HepG2 (cell line): ENCODE measurements at regions not wholly inside any gene's neighbourhood (a gene's known extent, or its start where the extent isn't known, plus 50 kb on each side); places are given as distances from the start of the nearest gene placed in this dataset.

Experiments
- ATAC-seq: fragments of 200-7000 bp; cut with Tn5 transposase; 3 replicates; pipeline ENCODE4 v1.9.1; 2020; ENCODE audit warnings: mild to moderate bottlenecking, moderate library complexity
- BruUV-seq: library from RNA; stranded (reverse); fragments of 400-500 nt; replicated peaks from 2 replicates; lab custom pipeline; 2021; lab: Mats Ljungman, UMichigan
- CTCF ChIA-PET: fragments of 300-600 bp; formaldehyde crosslinking; extraction: SDS; loops from one replicate; lab custom pipeline; 2021; ENCODE audit warnings: low total read pairs, inconsistent platforms, low intra/inter-chr PET ratio; lab: Yijun Ruan, JAX
- POLR2A ChIA-PET: fragments of 350-600 bp; sonication (Branson Sonifier 250); formaldehyde crosslinking; loops from one replicate; lab custom pipeline; 2020; ENCODE audit warnings: antibody characterized with exemption, inconsistent platforms; lab: Yijun Ruan, JAX
- DNase-seq: peaks from one replicate; pipeline ENCODE4 v3.0.0-alpha.2; 2015; ENCODE audit warnings: low spot score
- FAIRE-seq: peaks from 3 replicates; lab custom pipeline; 2011; peaks lifted over from hg19 to GRCh38; lab: Jason Lieb, UNC
- H2AFZ ChIP-seq: one replicate; pipeline ENCODE4 v1.6.1; 2011; ENCODE audit warnings: low read length, inconsistent platforms
- H3K27ac ChIP-seq: fragments of 300-600 bp; 3 replicates; pipeline ENCODE4 v1.8.0; 2011; ENCODE audit warnings: mixed run types, mild to moderate bottlenecking, mixed read lengths, low read length, inconsistent platforms; ENCODE audit not compliant: insufficient read depth; ENCODE audit errors: extremely low read length
- H3K27me3 ChIP-seq, 2 experiments: fragments of 200-600 bp in 1 of 2; 2 replicates in 1 of 2; 3 replicates in 1 of 2; pipeline versions ENCODE4 v1.6.0 to v1.8.0; 2011; ENCODE audit warnings: low read length in 2 of 2, mild to moderate bottlenecking in 2 of 2, moderate library complexity in 2 of 2, inconsistent platforms in 1 of 2; ENCODE audit not compliant: insufficient read depth in 2 of 2, control insufficient read depth in 1 of 2
- H3K36me3 ChIP-seq, 2 experiments: fragments of 200-600 bp in 1 of 2; replicated peaks in 1 of 2; 2 replicates in 1 of 2; 3 replicates in 1 of 2; pipeline versions ENCODE4 v1.5.1 to v1.8.0; 2011; ENCODE audit warnings: low read length in 2 of 2, inconsistent platforms in 1 of 2; ENCODE audit not compliant: insufficient read depth in 2 of 2, control insufficient read depth in 1 of 2
- H3K4me1 ChIP-seq: 2 replicates; pipeline ENCODE4 v1.5.1; 2012; ENCODE audit warnings: low read length, inconsistent platforms; ENCODE audit not compliant: insufficient read depth
- H3K4me2 ChIP-seq: 2 replicates; pipeline ENCODE4 v1.6.0; 2011; ENCODE audit warnings: low read depth, low read length, inconsistent platforms
- H3K4me3 ChIP-seq, 3 experiments: fragments of 200-600 bp in 1 of 3; sonication (generic), shearing (Covaris generic) in 1 of 3; replicated peaks in 1 of 3; 2 replicates each; pipeline ENCODE4 v1.5.1; 2011 to 2016; ENCODE audit warnings: low read length in 3 of 3, inconsistent platforms in 2 of 3, low read depth in 2 of 3, mild to moderate bottlenecking in 2 of 3, control low read depth in 1 of 3, mixed read lengths in 1 of 3; ENCODE audit not compliant: insufficient read depth in 1 of 3
- H3K79me2 ChIP-seq: one replicate; pipeline ENCODE4 v1.6.1; 2011; ENCODE audit warnings: low read length, inconsistent platforms; ENCODE audit not compliant: insufficient read depth
- H3K9ac ChIP-seq: 2 replicates; pipeline ENCODE4 v1.6.0; 2011; ENCODE audit warnings: mild to moderate bottlenecking, low read depth, low read length, inconsistent platforms; ENCODE audit not compliant: insufficient read depth
- H3K9me3 ChIP-seq: 2 replicates; pipeline ENCODE4 v1.5.1; 2012; ENCODE audit warnings: mild to moderate bottlenecking, low read length
- H4K20me1 ChIP-seq: 2 replicates; pipeline ENCODE4 v1.6.0; 2011; ENCODE audit warnings: inconsistent platforms, mild to moderate bottlenecking, low read length, moderate library complexity; ENCODE audit not compliant: insufficient read depth
- CREB1 ChIP-seq, 2 experiments: fragments of 450-650 bp in 1 of 2; IDR thresholded peaks; 2 replicates each; pipeline ENCODE4 v1.6.1; 2016 to 2017; ENCODE audit warnings: control low read depth in 1 of 2, mild to moderate bottlenecking in 1 of 2, missing compliant biosample characterization in 1 of 2, missing genetic modification characterization in 1 of 2
- NAIF1 ChIP-seq: sonication (generic); formaldehyde crosslinking; IDR thresholded peaks from 2 replicates; pipeline ENCODE4 v1.5.0; 2020; ENCODE audit warnings: mild to moderate bottlenecking, missing genetic modification reagents, borderline replicate concordance
- RCOR2 ChIP-seq: IDR thresholded peaks from 2 replicates; pipeline ENCODE4 v1.6.1; 2016; ENCODE audit warnings: missing biosample characterization, missing genetic modification reagents
- RNF2 ChIP-seq: fragments of 450-650 bp; conservative IDR thresholded peaks from 2 replicates; pipeline ENCODE4 v1.6.1; 2016; ENCODE audit warnings: low read depth
- SP140L ChIP-seq: sonication (generic); formaldehyde crosslinking; IDR thresholded peaks from 2 replicates; pipeline ENCODE4 v1.4.0; 2020; ENCODE audit warnings: missing genetic modification reagents, borderline replicate concordance
- TARDBP ChIP-seq: sonication (generic); formaldehyde crosslinking; IDR thresholded peaks from 2 replicates; pipeline ENCODE4 v1.8.0; 2022; ENCODE audit warnings: mild to moderate bottlenecking, missing genetic modification reagents
- TBL1XR1 ChIP-seq: fragments of 150-350 bp; IDR thresholded peaks from 2 replicates; pipeline ENCODE4 v1.6.1; 2014; ENCODE audit warnings: borderline replicate concordance, low read length; ENCODE audit not compliant: partially characterized antibody
- ZFP36L2 ChIP-seq: sonication (generic); formaldehyde crosslinking; IDR thresholded peaks from 2 replicates; pipeline ENCODE4 v1.4.0; 2020; ENCODE audit warnings: missing genetic modification reagents
- ZNF34 ChIP-seq: sonication (generic); formaldehyde crosslinking; IDR thresholded peaks from 2 replicates; pipeline ENCODE4 v1.4.0; 2020; ENCODE audit warnings: mild to moderate bottlenecking, missing genetic modification reagents, borderline replicate concordance
- WGBS: methylation state at CpG from one replicate; pipeline ENCODE4 v1.1.6; 2017; ENCODE audit warnings: low lambda C conversion rate; 5-methylcytosine and 5-hydroxymethylcytosine counted together
- in situ Hi-C: cut with HindIII; loops from 2 replicates; pipeline ENCODE4 v1.10.0; 2017; ENCODE audit warnings: low pct_unique_long_range_greater_than_20kb; ENCODE audit not compliant: extremely low pct_ligation_motif_present
- intact Hi-C: fragments of 100-400 bp; cut with micrococcal nuclease; formaldehyde crosslinking; loops from one replicate; pipeline ENCODE4 v1.10.0; 2022; ENCODE audit not compliant: unreplicated experiment
- TF ChIP-seq, protein P1 (sequence below): sonication (generic); formaldehyde crosslinking; IDR thresholded peaks from 2 replicates; pipeline ENCODE4 v1.4.0; 2020; ENCODE audit warnings: missing genetic modification reagents
- TF ChIP-seq, protein P2 (sequence below): sonication (generic); formaldehyde crosslinking; IDR thresholded peaks from 2 replicates; pipeline ENCODE4 v1.5.1; 2020; ENCODE audit warnings: missing genetic modification reagents, mild to moderate bottlenecking, borderline replicate concordance
- TF ChIP-seq, protein P3 (sequence below): sonication (generic); formaldehyde crosslinking; IDR thresholded peaks from 2 replicates; pipeline ENCODE4 v1.4.0; 2020; ENCODE audit warnings: mild to moderate bottlenecking, low read depth, missing genetic modification reagents

DNA sequence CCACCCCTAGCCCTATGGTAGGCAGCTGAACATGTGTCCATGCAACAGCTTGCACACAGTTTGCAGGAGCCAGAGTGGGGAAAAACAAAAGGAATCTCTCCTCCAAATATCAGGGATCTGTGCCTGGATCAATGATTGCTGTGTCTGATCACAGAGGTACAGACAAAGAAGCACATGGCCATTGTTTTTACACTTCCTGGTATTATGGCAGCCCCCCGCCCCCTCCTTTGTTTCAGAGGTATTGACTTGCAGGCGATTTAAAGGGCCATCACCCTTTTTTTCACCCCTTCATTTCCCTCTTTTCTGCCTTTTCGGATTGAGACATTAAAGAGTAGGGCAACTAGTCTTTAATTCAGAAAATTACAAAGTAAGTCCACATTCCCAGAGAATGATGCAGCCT, 453.0 kb upstream of the LUZP2 start (continued):
- TF ChIP-seq, protein P1, sequence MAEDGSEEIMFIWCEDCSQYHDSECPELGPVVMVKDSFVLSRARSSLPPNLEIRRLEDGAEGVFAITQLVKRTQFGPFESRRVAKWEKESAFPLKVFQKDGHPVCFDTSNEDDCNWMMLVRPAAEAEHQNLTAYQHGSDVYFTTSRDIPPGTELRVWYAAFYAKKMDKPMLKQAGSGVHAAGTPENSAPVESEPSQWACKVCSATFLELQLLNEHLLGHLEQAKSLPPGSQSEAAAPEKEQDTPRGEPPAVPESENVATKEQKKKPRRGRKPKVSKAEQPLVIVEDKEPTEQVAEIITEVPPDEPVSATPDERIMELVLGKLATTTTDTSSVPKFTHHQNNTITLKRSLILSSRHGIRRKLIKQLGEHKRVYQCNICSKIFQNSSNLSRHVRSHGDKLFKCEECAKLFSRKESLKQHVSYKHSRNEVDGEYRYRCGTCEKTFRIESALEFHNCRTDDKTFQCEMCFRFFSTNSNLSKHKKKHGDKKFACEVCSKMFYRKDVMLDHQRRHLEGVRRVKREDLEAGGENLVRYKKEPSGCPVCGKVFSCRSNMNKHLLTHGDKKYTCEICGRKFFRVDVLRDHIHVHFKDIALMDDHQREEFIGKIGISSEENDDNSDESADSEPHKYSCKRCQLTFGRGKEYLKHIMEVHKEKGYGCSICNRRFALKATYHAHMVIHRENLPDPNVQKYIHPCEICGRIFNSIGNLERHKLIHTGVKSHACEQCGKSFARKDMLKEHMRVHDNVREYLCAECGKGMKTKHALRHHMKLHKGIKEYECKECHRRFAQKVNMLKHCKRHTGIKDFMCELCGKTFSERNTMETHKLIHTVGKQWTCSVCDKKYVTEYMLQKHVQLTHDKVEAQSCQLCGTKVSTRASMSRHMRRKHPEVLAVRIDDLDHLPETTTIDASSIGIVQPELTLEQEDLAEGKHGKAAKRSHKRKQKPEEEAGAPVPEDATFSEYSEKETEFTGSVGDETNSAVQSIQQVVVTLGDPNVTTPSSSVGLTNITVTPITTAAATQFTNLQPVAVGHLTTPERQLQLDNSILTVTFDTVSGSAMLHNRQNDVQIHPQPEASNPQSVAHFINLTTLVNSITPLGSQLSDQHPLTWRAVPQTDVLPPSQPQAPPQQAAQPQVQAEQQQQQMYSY (CRISPR knock-in tag), result no peak
- TF ChIP-seq ZFP36L2 (CRISPR knock-in tag), result no peak
- TF ChIP-seq, all 625 proteins: peak for 0

DNA sequence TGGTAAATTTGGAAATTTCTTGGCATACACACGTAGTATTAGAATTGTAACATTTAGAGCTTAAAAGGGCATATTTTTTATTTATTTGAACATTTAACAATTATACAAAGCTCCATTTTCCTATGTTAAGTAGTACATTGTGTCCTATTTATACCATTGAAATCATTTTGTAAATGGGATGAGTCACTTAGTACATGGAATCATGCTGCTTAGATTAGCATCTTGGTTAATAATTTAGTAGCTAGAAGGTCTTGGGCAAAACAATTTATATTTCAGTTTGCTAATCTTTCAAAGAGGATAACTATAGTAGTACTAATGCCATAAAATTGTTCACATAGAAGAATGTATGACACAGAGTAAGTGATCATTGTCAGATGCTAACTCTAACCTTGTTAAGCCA, 450.1 kb upstream of the LUZP2 start:
- no peak for ATAC-seq
- Histone ChIP-seq H3K4me1 (no peaks in the 10 kb centered on the region), H3K36me3 (no peaks in the 10 kb centered on the region), H3K27me3 (no peaks in the 10 kb centered on the region)
- TF ChIP-seq, protein P2, sequence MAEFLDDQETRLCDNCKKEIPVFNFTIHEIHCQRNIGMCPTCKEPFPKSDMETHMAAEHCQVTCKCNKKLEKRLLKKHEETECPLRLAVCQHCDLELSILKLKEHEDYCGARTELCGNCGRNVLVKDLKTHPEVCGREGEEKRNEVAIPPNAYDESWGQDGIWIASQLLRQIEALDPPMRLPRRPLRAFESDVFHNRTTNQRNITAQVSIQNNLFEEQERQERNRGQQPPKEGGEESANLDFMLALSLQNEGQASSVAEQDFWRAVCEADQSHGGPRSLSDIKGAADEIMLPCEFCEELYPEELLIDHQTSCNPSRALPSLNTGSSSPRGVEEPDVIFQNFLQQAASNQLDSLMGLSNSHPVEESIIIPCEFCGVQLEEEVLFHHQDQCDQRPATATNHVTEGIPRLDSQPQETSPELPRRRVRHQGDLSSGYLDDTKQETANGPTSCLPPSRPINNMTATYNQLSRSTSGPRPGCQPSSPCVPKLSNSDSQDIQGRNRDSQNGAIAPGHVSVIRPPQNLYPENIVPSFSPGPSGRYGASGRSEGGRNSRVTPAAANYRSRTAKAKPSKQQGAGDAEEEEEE (CRISPR knock-in tag), result no peak
- TF ChIP-seq SP140L (CRISPR knock-in tag) (no peak), RCOR2 (CRISPR knock-in tag) (no peak), TBL1XR1 (no peak), NAIF1 (CRISPR knock-in tag) (no peak), RNF2 (no peak), TARDBP (CRISPR knock-in tag) (no peak), ZNF34 (CRISPR knock-in tag) (no peak), CREB1 (IDR thresholded peaks at IDR 0.05) (no peak), CREB1 (CRISPR knock-in tag; IDR thresholded peaks at IDR 0.05) (no peak)
- TF ChIP-seq, protein P3, sequence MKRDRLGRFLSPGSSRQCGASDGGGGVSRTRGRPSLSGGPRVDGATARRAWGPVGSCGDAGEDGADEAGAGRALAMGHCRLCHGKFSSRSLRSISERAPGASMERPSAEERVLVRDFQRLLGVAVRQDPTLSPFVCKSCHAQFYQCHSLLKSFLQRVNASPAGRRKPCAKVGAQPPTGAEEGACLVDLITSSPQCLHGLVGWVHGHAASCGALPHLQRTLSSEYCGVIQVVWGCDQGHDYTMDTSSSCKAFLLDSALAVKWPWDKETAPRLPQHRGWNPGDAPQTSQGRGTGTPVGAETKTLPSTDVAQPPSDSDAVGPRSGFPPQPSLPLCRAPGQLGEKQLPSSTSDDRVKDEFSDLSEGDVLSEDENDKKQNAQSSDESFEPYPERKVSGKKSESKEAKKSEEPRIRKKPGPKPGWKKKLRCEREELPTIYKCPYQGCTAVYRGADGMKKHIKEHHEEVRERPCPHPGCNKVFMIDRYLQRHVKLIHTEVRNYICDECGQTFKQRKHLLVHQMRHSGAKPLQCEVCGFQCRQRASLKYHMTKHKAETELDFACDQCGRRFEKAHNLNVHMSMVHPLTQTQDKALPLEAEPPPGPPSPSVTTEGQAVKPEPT, result no peak
- TF ChIP-seq, all 625 proteins: peak for 0
- Histone ChIP-seq H3K4me3 (no peak overlapping the region), H3K27ac (no peak overlapping the region), H2AFZ (no peak overlapping the region), H3K4me2 (no peak overlapping the region), H3K9ac (no peak overlapping the region), H4K20me1 (no peaks in the 10 kb centered on the region), H3K9me3 (peaks cover 74% of the 10 kb centered on the region), H3K79me2 (no peaks in the 10 kb centered on the region)
- no TSS peak for BruUV-seq
- CTCF ChIA-PET, result no interaction called here
- in situ Hi-C loops (no loop called here), intact Hi-C loops (no loop called here)
- DNase-seq (no peak), FAIRE-seq (no peak)
- WGBS, result 3% methylated on average over 1 of the region's 1 CpG
- POLR2A ChIA-PET, result no interaction called here
